ENCODE measurements at regions not wholly inside any gene's neighbourhood (a gene's known extent, or its start where the extent isn't known, plus 50 kb on each side); places are given as distances from the start of the nearest gene placed in this dataset.

DNA sequence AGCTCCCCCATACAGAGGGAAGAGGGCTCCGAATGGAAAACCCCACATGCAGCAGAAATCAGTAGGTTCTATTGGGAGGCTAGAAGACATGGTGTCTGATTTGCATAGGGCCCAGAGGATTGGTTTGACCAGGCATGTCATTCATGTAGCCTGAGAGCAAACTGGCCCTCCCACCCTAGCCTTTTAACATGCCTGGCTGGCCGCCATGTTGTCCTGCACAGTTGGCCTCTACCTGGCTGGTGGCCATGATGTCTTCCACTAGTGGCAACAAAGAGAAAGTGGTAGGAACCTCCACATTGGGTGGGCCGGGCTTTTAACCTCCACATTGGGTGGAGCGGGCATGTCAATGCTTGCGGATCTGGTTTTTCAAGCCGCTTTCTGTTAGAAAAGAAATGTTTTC lies 312.1 kb downstream of the TAFA4 start:
- TF ChIP-seq EZH2 (IDR thresholded peaks at IDR 0.05), result no peak
- TF ChIP-seq POLR2AphosphoS5 (IDR thresholded peaks at IDR 0.05; ENCODE audit: borderline replicate concordance, low read depth, low read length), result no peak
- no peak for TF ChIP-seq FOXP2 (optimal IDR thresholded peaks at IDR 0.05; ENCODE audit: control extremely low read depth, extremely low read length, insufficient read depth)
